Ishikawa (cell line): ENCODE measurements at regions not wholly inside any gene's neighbourhood (a gene's known extent, or its start where the extent isn't known, plus 50 kb on each side); places are given as distances from the start of the nearest gene placed in this dataset.

Experiments
- CEBPB ChIP-seq: IDR thresholded peaks from 2 replicates; pipeline ENCODE4 v1.6.1; 2012
- CREB1 ChIP-seq: IDR thresholded peaks from 2 replicates; pipeline ENCODE4 v1.6.1; 2012; ENCODE audit warnings: low read depth
- EGR1 ChIP-seq: IDR thresholded peaks from 2 replicates; pipeline ENCODE4 v1.6.1; 2012
- EP300 ChIP-seq: IDR thresholded peaks from 2 replicates; pipeline ENCODE4 v1.6.1; 2012; ENCODE audit warnings: borderline replicate concordance
- FOXM1 ChIP-seq: IDR thresholded peaks from 2 replicates; pipeline ENCODE4 v1.6.1; 2012; ENCODE audit warnings: low read depth, borderline replicate concordance
- NFIC ChIP-seq: IDR thresholded peaks from 2 replicates; pipeline ENCODE4 v1.6.1; 2012
- RAD21 ChIP-seq: IDR thresholded peaks from 2 replicates; pipeline ENCODE4 v1.6.1; 2012; ENCODE audit warnings: low read depth
- REST ChIP-seq: IDR thresholded peaks from 2 replicates; pipeline ENCODE4 v1.6.1; 2012; ENCODE audit warnings: low read depth, mild to moderate bottlenecking
- TAF1 ChIP-seq: IDR thresholded peaks from 2 replicates; pipeline ENCODE4 v1.6.1; 2012; ENCODE audit warnings: low read depth, mild to moderate bottlenecking
- TCF12 ChIP-seq: IDR thresholded peaks from 2 replicates; pipeline ENCODE4 v1.6.1; 2012; ENCODE audit warnings: low read depth
- TEAD4 ChIP-seq: IDR thresholded peaks from 2 replicates; pipeline ENCODE4 v1.6.1; 2012
- YY1 ChIP-seq: IDR thresholded peaks from 2 replicates; pipeline ENCODE4 v1.6.1; 2012; ENCODE audit warnings: low read depth
- ZBTB7A ChIP-seq: IDR thresholded peaks from 2 replicates; pipeline ENCODE4 v1.6.1; 2012; ENCODE audit warnings: low read depth
- TF ChIP-seq, protein P1 (sequence below): IDR thresholded peaks from 2 replicates; pipeline ENCODE4 v1.6.1; 2012
- TF ChIP-seq, protein P2 (sequence below): IDR thresholded peaks from 2 replicates; pipeline ENCODE4 v1.6.1; 2012

DNA sequence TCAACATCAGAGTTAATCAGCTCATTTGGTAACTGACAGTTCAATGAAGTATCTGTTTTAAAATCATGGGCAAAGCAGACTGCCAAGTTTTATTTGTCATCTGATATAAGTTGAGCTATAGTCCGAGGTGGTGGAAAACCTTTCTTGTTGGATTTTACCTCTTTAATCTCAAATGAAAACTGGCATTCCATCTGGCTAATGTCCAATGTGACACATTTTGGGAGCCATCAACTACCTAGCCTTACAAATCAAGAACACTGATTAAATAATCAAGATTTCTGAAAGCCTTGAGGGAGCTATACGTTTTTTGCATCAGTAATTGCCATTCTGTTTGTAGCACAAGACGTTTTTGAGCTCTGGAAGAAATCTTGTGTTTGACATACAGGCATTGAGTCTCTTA is 1380.5 kb upstream of the WWC1 start:
- TF ChIP-seq TCF12 = no peak
- TF ChIP-seq ZBTB7A = no peak
- TF ChIP-seq CEBPB = no peak
- TF ChIP-seq FOXM1 = no peak
- no peak for TF ChIP-seq CREB1
- no peak for TF ChIP-seq RAD21
- no peak for TF ChIP-seq TEAD4
- TF ChIP-seq REST = no peak
- no peak for TF ChIP-seq YY1
- TF ChIP-seq EGR1 = no peak
- TF ChIP-seq, protein P1, sequence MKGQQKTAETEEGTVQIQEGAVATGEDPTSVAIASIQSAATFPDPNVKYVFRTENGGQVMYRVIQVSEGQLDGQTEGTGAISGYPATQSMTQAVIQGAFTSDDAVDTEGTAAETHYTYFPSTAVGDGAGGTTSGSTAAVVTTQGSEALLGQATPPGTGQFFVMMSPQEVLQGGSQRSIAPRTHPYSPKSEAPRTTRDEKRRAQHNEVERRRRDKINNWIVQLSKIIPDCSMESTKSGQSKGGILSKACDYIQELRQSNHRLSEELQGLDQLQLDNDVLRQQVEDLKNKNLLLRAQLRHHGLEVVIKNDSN = no peak
- TF ChIP-seq TAF1 = no peak
- TF ChIP-seq, protein P2, sequence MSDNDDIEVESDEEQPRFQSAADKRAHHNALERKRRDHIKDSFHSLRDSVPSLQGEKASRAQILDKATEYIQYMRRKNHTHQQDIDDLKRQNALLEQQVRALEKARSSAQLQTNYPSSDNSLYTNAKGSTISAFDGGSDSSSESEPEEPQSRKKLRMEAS = no peak
- TF ChIP-seq NFIC = no peak
- no peak for TF ChIP-seq EP300

- no peak for TF ChIP-seq TCF12
- no peak for TF ChIP-seq RAD21
- TF ChIP-seq, protein P1 = no peak
- TF ChIP-seq NFIC = no peak
- TF ChIP-seq TEAD4 = no peak
- TF ChIP-seq CREB1 = no peak
- no peak for TF ChIP-seq YY1
- TF ChIP-seq, protein P2 = no peak
- no peak for TF ChIP-seq TAF1
- no peak for TF ChIP-seq REST
- TF ChIP-seq EP300 = no peak
- no peak for TF ChIP-seq ZBTB7A
- no peak for TF ChIP-seq FOXM1
- TF ChIP-seq CEBPB = no peak
- TF ChIP-seq EGR1 = no peak
Observed at GRCh38 chr5:166916021-166916420, 1375.4 kb upstream of the WWC1 start.

DNA sequence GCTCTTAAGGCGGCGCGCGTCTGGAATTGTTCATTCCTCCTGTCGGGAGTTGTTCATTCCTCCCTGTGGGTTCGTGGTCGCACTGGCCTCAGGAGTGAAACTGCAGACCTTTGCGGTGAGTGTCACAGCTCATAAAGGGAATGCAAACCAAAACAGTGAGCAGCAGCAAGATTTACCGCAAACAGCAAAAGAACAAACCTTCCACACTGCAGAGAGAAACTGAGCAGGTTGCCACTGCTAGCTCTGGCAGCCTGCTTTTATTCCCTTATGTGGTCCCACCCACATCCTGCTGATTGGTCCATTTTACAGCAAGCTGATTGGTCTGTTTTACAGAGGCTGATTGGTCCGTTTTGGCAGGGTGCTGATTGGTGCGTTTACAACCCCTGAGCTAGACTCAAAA is 1365.3 kb upstream of the WWC1 start:
- TF ChIP-seq ZBTB7A (no peak), FOXM1 (no peak)
- TF ChIP-seq, protein P1 = no peak

DNA sequence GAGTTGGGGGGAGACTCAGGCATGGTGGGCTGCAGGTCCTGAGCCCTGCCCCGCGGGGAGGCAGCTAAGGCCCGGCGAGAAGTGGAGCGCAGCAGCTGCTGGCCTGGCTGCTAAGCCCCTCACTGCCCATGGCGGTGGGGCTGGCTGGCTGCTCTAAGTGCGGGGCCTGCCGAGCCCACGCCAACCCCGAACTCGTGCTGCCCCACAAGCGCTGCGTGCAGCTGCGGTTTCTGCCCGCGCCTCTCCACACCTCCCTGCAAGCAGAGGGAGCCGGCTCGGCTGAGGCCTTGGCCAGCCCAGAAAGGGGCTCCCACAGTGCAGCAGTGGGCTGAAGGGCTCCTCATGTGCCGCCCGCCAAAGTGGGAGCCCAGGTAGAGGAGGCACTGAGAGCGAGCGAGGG is 1355.1 kb upstream of the WWC1 start:
- TF ChIP-seq, protein P1 = no peak
- TF ChIP-seq, protein P2 = no peak
- TF ChIP-seq TCF12 (no peak), RAD21 (no peak), CREB1 (no peak), FOXM1 (no peak), CEBPB (no peak), TEAD4 (no peak), EGR1 (no peak), TAF1 (no peak), EP300 (no peak), YY1 (no peak), REST (no peak), ZBTB7A (no peak), NFIC (no peak)
